ENCODE measurements at regions not wholly inside any gene's neighbourhood (a gene's known extent, or its start where the extent isn't known, plus 50 kb on each side); places are given as distances from the start of the nearest gene placed in this dataset.

- WGBS (ENCODE audit: missing lambda C conversion rate) = 69% methylated on average over 2 of the region's 2 CpGs
- Histone ChIP-seq H3K27ac (no peak overlapping the region), H3K4me2 (no peak overlapping the region), H3K9me3 (no peaks in the 10 kb centered on the region), H3K4me1 (no peaks in the 10 kb centered on the region), H3K4me3 (no peak overlapping the region)
- ChIA-PET POLR2A (no interaction called here), CTCF (no interaction called here)
- DNase-seq (ENCODE audit: low read depth in 1 of 2, low spot score in 1 of 2) (no peak), ATAC-seq (no peak), FAIRE-seq (no peak)
- TF ChIP-seq EHMT2 (IDR thresholded peaks at IDR 0.05; ENCODE audit: low read depth) (no peak), HES2 (IDR thresholded peaks at IDR 0.05) (no peak), NPAS2 (CRISPR knock-in tag; IDR thresholded peaks at IDR 0.05; ENCODE audit: borderline replicate concordance) (no peak), NR3C1 (IDR thresholded peaks at IDR 0.05) (no peak), ZFP36 (IDR thresholded peaks at IDR 0.05; ENCODE audit: borderline replicate concordance, partially characterized antibody) (no peak), POLR2A (IDR thresholded peaks at IDR 0.05; ENCODE audit: low read length) (no peak), HEYL (CRISPR knock-in tag; IDR thresholded peaks at IDR 0.05) (no peak), POLR2AphosphoS2 (conservative IDR thresholded peaks at IDR 0.05; ENCODE audit: low read length) (no peak)
Observed at GRCh38 chr4:162954976-162955375, 211.7 kb downstream of the NAF1 start.

GRCh38 chr4:162952232-162952631 lies 214.5 kb downstream of the NAF1 start:
- no peak overlapping the region for H3K4me2 ChIP-seq
- CTCF ChIA-PET = interaction anchor here (0.7 kb wide), 2 partner anchors 348 to 389 kb away, joined by 3 to 4 read pairs; no protein-coding TSS in a partner anchor
- WGBS (ENCODE audit: missing lambda C conversion rate) = 30% methylated on average over 3 of the region's 3 CpGs
- no peak for FAIRE-seq
- TF ChIP-seq POLR2AphosphoS2 (conservative IDR thresholded peaks at IDR 0.05; ENCODE audit: low read length) = no peak
- no peak for TF ChIP-seq PHF8 (IDR thresholded peaks at IDR 0.05; ENCODE audit: borderline replicate concordance, low read depth)
- TF ChIP-seq HOXB5 (CRISPR knock-in tag; IDR thresholded peaks at IDR 0.05) = no peak
- TF ChIP-seq ELK1 (IDR thresholded peaks at IDR 0.05; ENCODE audit: low read depth, low read length) = no peak
- no peak for TF ChIP-seq FOSB (CRISPR knock-in tag; IDR thresholded peaks at IDR 0.05)
- TF ChIP-seq NFE2L2 (conservative IDR thresholded peaks at IDR 0.05; ENCODE audit: low read length) = no peak
- no peak for TF ChIP-seq HES2 (IDR thresholded peaks at IDR 0.05)
- TF ChIP-seq CBX2 (IDR thresholded peaks at IDR 0.05; ENCODE audit: borderline replicate concordance, low read depth) = no peak
- no peak overlapping the region for H3K27ac ChIP-seq
- H3K9me3 ChIP-seq = no peaks in the 10 kb centered on the region
- POLR2A ChIA-PET = no interaction called here
- DNase-seq (ENCODE audit: low read depth in 1 of 2, low spot score in 1 of 2) = no peak
- no peak overlapping the region for H3K4me3 ChIP-seq
- no peak for ATAC-seq
- no peaks in the 10 kb centered on the region for H3K4me1 ChIP-seq

DNA sequence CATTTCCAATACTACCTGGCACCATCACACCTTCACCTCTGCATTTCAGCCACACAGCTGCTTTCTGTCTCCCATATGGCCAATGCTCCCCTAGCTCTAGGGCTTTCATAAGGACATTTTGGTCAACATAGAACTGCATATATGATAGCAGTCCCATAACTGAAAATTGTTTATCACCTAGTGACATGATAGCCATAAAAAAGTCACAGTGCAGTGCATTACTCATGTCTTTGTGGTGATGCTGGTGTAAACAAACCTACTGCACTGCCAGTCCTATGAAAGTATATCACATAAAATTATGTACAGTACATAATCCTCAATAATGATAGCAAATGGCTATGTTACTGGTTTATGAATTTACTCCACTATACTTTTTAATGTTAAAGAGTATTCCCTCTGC lies 221.0 kb downstream of the NAF1 start:
- H3K4me3 ChIP-seq = no peak overlapping the region
- no peaks in the 10 kb centered on the region for H3K9me3 ChIP-seq
- FAIRE-seq (no peak), ATAC-seq (no peak), DNase-seq (ENCODE audit: low read depth in 1 of 2, low spot score in 1 of 2) (no peak)
- no peak overlapping the region for H3K4me2 ChIP-seq
- no peak for TF ChIP-seq NR3C1 (IDR thresholded peaks at IDR 0.05)
- no peaks in the 10 kb centered on the region for H3K4me1 ChIP-seq
- POLR2A ChIA-PET = no interaction called here
- CTCF ChIA-PET = no interaction called here
- H3K27ac ChIP-seq = no peak overlapping the region

DNA sequence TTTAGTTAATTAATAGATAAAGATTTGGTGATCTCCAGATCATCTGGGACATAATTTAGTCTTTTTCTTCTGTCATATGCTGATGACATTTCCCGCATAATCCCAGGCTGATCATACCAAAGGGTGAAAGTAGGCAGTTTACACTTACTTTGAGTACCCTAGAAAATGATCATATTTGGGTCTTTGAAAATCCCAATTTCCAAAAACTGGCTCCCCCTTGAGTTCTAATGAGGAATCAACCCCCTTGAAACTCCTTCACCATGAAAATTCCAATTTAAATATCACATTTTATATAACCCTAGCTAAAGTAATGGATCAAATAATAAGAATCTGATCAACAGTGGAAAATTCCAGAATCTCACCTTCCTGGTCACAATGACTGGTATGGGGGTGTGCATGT lies 223.4 kb downstream of the NAF1 start:
- no peak for FAIRE-seq
- H3K27ac ChIP-seq = no peak overlapping the region
- no peak for ATAC-seq
- WGBS (ENCODE audit: missing lambda C conversion rate) = 75% methylated on average over 1 of the region's 1 CpG
- no peak overlapping the region for H3K4me2 ChIP-seq
- no peak overlapping the region for H3K4me3 ChIP-seq
- H3K4me1 ChIP-seq = no peaks in the 10 kb centered on the region
- no peak for DNase-seq (ENCODE audit: low read depth in 1 of 2, low spot score in 1 of 2)
- no peaks in the 10 kb centered on the region for H3K9me3 ChIP-seq
- ChIA-PET POLR2A (no interaction called here), CTCF (no interaction called here)
- TF ChIP-seq, protein P1, sequence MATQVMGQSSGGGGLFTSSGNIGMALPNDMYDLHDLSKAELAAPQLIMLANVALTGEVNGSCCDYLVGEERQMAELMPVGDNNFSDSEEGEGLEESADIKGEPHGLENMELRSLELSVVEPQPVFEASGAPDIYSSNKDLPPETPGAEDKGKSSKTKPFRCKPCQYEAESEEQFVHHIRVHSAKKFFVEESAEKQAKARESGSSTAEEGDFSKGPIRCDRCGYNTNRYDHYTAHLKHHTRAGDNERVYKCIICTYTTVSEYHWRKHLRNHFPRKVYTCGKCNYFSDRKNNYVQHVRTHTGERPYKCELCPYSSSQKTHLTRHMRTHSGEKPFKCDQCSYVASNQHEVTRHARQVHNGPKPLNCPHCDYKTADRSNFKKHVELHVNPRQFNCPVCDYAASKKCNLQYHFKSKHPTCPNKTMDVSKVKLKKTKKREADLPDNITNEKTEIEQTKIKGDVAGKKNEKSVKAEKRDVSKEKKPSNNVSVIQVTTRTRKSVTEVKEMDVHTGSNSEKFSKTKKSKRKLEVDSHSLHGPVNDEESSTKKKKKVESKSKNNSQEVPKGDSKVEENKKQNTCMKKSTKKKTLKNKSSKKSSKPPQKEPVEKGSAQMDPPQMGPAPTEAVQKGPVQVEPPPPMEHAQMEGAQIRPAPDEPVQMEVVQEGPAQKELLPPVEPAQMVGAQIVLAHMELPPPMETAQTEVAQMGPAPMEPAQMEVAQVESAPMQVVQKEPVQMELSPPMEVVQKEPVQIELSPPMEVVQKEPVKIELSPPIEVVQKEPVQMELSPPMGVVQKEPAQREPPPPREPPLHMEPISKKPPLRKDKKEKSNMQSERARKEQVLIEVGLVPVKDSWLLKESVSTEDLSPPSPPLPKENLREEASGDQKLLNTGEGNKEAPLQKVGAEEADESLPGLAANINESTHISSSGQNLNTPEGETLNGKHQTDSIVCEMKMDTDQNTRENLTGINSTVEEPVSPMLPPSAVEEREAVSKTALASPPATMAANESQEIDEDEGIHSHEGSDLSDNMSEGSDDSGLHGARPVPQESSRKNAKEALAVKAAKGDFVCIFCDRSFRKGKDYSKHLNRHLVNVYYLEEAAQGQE (IDR thresholded peaks at IDR 0.05) = no peak
- no peak for TF ChIP-seq CBX8 (IDR thresholded peaks at IDR 0.05)
- no peak for TF ChIP-seq MAX (IDR thresholded peaks at IDR 0.05)
- no peak for TF ChIP-seq EP300 (IDR thresholded peaks at IDR 0.05)
- TF ChIP-seq FOXS1 (CRISPR knock-in tag; IDR thresholded peaks at IDR 0.05) = no peak
- TF ChIP-seq BCL3 (IDR thresholded peaks at IDR 0.05) = no peak
- TF ChIP-seq HOXB5 (CRISPR knock-in tag; IDR thresholded peaks at IDR 0.05) = no peak
- TF ChIP-seq HOXA7 (CRISPR knock-in tag; IDR thresholded peaks at IDR 0.05) = no peak
- TF ChIP-seq RNF2 (IDR thresholded peaks at IDR 0.05; ENCODE audit: borderline replicate concordance, low read depth) = no peak
- no peak for TF ChIP-seq KDM1A (IDR thresholded peaks at IDR 0.05; ENCODE audit: low read depth)
- no peak for TF ChIP-seq MAFK (IDR thresholded peaks at IDR 0.05; ENCODE audit: partially characterized antibody)
- no peak for TF ChIP-seq CHD4 (IDR thresholded peaks at IDR 0.05; ENCODE audit: borderline replicate concordance)
- no peak for TF ChIP-seq RCOR1 (IDR thresholded peaks at IDR 0.05; ENCODE audit: low read depth, low read length)
- TF ChIP-seq ZNF302 (CRISPR knock-in tag; IDR thresholded peaks at IDR 0.05) = no peak
